Naive thymus-derived CD8-positive, alpha-beta T cell (primary cell): ENCODE measurements at regions not wholly inside any gene's neighbourhood (a gene's known extent, or its start where the extent isn't known, plus 50 kb on each side); places are given as distances from the start of the nearest gene placed in this dataset.
"Not testable (repeated sequence)": the region's sequence is repeated elsewhere in the genome, so short reads cannot be mapped to it uniquely, and the experiment has no call there.

ENCODE experiments used
- ATAC-seq, 2 donors: fragments of 150-1000 bp; cut with Tn5 transposase in 1 of 2; sonication (Bioruptor Pico), chemical (Tn5 transposase) in 1 of 2; 1 replicate in 1 of 2; 2 replicates in 1 of 2; pipeline ENCODE4 v1.10.0; 2021; ENCODE audit warnings: mild to moderate bottlenecking in 2 of 2, moderate library complexity in 2 of 2
- POLR2A ChIA-PET: fragments of 350-600 bp; sonication (Branson Sonifier 250); formaldehyde crosslinking; loops from one replicate; lab custom pipeline; 2021; ENCODE audit warnings: antibody characterized with exemption; lab: Charles Lee
- DNase-seq, 10 donors: peaks; one replicate each; pipeline versions ENCODE4 v3.0.0 to v3.0.0-alpha.2; 2020 to 2022
- H3K27ac Mint-ChIP-seq, 10 donors: one replicate each; pipeline ENCODE4 v1.8.0; 2020 to 2022; ENCODE audit warnings: mild to moderate bottlenecking in 10 of 10, mixed read lengths in 10 of 10, moderate library complexity in 4 of 10, inconsistent platforms in 1 of 10
- H3K27me3 Mint-ChIP-seq, 5 donors: one replicate each; pipeline ENCODE4 v1.8.0; 2021 to 2022; ENCODE audit warnings: mixed read lengths in 5 of 5
- H3K36me3 Mint-ChIP-seq, 3 donors: one replicate each; pipeline ENCODE4 v1.8.0; 2020 to 2022; ENCODE audit warnings: mixed read lengths in 3 of 3, mild to moderate bottlenecking in 2 of 3, inconsistent platforms in 1 of 3
- H3K4me1 Mint-ChIP-seq, 4 donors: one replicate each; pipeline ENCODE4 v1.8.0; 2021 to 2022; ENCODE audit warnings: mixed read lengths in 4 of 4
- H3K4me3 Mint-ChIP-seq, 10 donors: one replicate each; pipeline ENCODE4 v1.8.0; 2020 to 2022; ENCODE audit warnings: mild to moderate bottlenecking in 10 of 10, mixed read lengths in 10 of 10, moderate library complexity in 6 of 10, inconsistent platforms in 1 of 10
- H3K9me3 Mint-ChIP-seq, 9 donors: one replicate each; pipeline ENCODE4 v1.8.0; 2020 to 2022; ENCODE audit warnings: mixed read lengths in 9 of 9, mild to moderate bottlenecking in 3 of 9, inconsistent platforms in 1 of 9, moderate library complexity in 1 of 9

DNA sequence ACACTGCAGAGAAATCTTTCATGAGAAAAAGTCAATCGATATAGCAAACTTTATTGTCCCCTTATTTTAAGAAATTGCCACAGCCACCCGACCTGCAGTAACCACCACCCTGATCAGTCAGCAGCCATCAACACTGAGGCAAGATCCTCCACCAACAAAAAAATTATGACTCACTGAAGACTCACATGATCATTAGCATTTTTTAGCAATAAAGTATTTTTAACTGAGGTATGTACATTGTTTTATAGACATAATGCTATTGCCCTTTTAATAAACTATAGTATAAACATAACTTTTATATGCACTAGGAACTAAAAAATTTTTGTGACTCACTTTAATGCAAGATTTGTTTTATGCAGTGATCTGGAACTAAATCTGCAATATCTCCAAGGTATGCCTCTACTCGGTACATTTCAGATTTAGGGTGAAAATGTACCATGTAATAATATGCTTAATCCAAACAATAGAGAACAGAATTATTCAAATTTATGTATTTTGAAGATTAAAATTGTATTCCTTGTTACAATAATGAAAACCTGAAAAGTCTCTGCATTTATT is 79.2 kb upstream of the CEP126 start:
- no peak overlapping the region for H3K4me3 Mint-ChIP-seq
- POLR2A ChIA-PET, result no interaction called here
- no peak overlapping the region for H3K27ac Mint-ChIP-seq
- no peaks in the 10 kb centered on the region for H3K4me1 Mint-ChIP-seq
- DNase-seq (no peak), ATAC-seq (no peak)
- peaks cover 0 to 4% (median 0%) of the 10 kb centered on the region in 9 donors for H3K9me3 Mint-ChIP-seq
- H3K27me3 Mint-ChIP-seq, result peaks cover 0 to 6% (median 5%) of the 10 kb centered on the region in 5 donors
- no peaks in the 10 kb centered on the region for H3K36me3 Mint-ChIP-seq

DNA sequence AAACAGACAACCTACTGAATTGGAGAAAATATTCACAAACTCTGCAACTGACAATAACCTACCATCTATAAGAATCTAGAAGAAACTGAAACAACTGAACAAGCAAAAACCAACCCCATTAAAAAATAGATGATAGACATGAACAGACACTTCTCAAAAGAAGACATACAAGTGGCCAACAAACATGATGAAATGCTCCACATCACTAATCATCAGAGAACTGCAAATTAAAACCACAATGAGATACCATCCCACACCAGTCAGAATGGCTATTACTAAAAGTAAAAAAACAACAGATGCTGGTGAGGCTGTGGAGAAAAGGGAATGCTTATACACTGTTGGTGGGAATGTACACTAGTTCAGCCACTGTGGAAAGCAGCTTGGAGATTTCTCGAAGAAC is 84.3 kb upstream of the CEP126 start:
- DNase-seq, H3K27me3 Mint-ChIP-seq, H3K9me3 Mint-ChIP-seq, H3K36me3 Mint-ChIP-seq, H3K4me3 Mint-ChIP-seq, POLR2A ChIA-PET, ATAC-seq, H3K27ac Mint-ChIP-seq, H3K4me1 Mint-ChIP-seq: not testable (repeated sequence)

DNA sequence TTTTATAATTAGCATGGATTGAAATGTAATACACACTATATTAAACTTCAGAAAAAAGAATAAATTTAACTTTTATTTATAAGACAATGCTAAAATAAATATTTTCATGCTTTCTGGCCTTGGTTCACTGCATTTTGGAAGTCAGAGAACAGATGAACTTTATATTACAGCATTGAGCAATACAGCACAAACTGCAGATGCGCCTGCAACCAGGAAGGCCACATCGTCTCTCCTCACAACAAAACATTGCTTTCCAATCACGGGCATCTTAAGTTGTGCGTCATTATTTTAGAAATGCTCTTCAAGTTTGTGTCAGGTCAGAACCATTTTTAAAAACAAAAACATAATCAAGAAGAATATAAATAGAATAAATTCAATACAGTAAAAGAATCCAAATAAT is 89.3 kb upstream of the CEP126 start:
- Mint-ChIP-seq H3K9me3 (no peaks in the 10 kb centered on the region), H3K27ac (no peak overlapping the region), H3K27me3 (peaks cover 1 to 9% (median 4%) of the 10 kb centered on the region in 5 donors), H3K4me3 (no peak overlapping the region), H3K36me3 (no peaks in the 10 kb centered on the region), H3K4me1 (no peaks in the 10 kb centered on the region)
- POLR2A ChIA-PET, result no interaction called here
- DNase-seq, result no peak
- no peak for ATAC-seq

DNA sequence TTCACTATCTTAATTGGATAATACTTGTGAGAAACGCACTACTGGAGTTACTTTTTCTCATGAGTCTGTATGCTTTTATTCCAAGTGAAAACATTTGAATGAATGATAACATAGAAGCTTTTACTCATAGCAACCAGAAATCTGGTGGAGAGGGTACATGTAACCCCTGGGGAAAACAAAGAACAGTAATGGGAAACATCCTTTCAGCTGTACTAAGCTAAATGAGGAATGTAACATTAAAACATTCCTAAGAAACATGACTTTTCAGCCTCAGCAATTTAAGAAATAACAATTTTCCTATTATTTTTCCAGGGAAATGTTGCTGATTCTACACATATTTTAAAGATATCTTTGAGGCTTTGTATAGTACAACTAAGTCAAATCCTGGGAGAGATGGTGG is 97.2 kb upstream of the CEP126 start:
- H3K4me3 Mint-ChIP-seq, result no peak overlapping the region
- H3K27ac Mint-ChIP-seq, result no peak overlapping the region
- DNase-seq, result no peak
- POLR2A ChIA-PET, result no interaction called here
- H3K36me3 Mint-ChIP-seq, result no peaks in the 10 kb centered on the region
- ATAC-seq, result no peak
- no peaks in the 10 kb centered on the region for H3K4me1 Mint-ChIP-seq
- peaks cover 0 to 1% (median 0%) of the 10 kb centered on the region in 9 donors for H3K9me3 Mint-ChIP-seq
- H3K27me3 Mint-ChIP-seq, result peaks cover 0 to 2% (median 0%) of the 10 kb centered on the region in 5 donors

DNA sequence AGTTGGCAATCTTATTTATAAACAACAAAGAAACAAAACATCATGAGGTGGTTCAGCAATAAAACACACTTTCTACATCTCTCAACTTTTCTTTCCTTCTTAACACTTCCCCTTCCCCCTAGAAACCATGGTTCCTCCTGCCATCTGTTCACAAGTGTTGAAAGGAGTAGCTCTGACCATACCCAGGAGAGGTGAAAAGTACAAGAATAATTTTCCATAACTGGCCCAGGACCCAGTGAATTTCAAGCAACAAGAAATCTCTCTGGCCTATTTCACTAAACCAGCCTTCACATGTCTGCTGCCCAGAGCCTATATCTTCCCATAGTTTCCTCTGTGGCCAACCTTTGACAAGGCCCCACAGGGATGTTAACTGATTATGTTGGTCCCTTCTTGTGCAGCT is 98.2 kb upstream of the CEP126 start:
- H3K4me3 Mint-ChIP-seq, result no peak overlapping the region
- H3K36me3 Mint-ChIP-seq, result no peaks in the 10 kb centered on the region
- peaks cover 0 to 2% (median 0%) of the 10 kb centered on the region in 5 donors for H3K27me3 Mint-ChIP-seq
- DNase-seq, result no peak
- H3K4me1 Mint-ChIP-seq, result no peaks in the 10 kb centered on the region
- ATAC-seq, result no peak
- H3K27ac Mint-ChIP-seq, result no peak overlapping the region
- POLR2A ChIA-PET, result no interaction called here
- peaks cover 0 to 5% (median 0%) of the 10 kb centered on the region in 9 donors for H3K9me3 Mint-ChIP-seq

DNA sequence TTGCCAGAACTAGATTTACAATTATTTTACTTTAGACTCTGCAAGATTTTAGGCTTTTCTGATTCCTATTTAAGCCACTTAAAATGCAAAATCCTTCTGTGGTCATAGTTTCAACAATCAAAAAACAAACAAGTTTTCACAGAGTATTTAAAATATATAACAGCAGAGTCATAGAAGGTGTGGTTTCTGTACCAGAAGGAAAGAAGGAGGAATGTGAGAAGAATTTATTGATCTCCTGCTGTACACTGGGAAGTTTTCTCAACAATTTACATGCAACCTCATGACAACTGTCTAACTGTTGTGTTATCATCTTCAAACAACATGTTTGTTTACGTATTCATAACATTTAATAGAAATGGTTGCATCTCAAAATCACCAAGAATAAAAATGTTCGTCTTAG is 102.3 kb upstream of the CEP126 start:
- DNase-seq (no peak), ATAC-seq (no peak)
- H3K36me3 Mint-ChIP-seq, result no peaks in the 10 kb centered on the region
- H3K27ac Mint-ChIP-seq, result no peak overlapping the region
- H3K4me1 Mint-ChIP-seq, result no peaks in the 10 kb centered on the region
- H3K9me3 Mint-ChIP-seq, result peaks cover 0 to 12% (median 0%) of the 10 kb centered on the region in 9 donors
- H3K4me3 Mint-ChIP-seq, result no peak overlapping the region
- POLR2A ChIA-PET, result no interaction called here
- peaks cover 0 to 2% (median 0%) of the 10 kb centered on the region in 5 donors for H3K27me3 Mint-ChIP-seq

DNA sequence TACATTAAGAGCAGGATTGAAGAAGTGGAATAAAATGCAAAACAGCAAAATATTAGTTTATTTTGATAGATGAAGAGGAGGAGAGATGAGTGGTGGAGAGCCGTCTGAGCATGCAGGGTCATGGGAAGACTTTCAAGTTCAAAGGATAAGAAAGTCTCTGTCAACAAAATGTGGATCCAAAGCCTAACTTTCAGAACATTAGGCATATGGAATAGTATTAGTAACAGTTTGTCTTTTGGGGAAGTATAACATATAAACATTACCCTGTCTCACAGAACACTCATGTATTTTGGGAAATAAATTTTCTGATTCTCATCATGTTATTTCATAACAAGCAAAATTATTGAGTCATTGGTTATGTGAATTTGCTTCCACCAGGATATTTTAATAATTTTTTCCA is 104.3 kb upstream of the CEP126 start:
- no peaks in the 10 kb centered on the region for H3K36me3 Mint-ChIP-seq
- H3K4me1 Mint-ChIP-seq, result no peaks in the 10 kb centered on the region
- no peak overlapping the region for H3K4me3 Mint-ChIP-seq
- peaks cover 0 to 12% (median 0%) of the 10 kb centered on the region in 9 donors for H3K9me3 Mint-ChIP-seq
- POLR2A ChIA-PET, result no interaction called here
- ATAC-seq, result no peak
- DNase-seq, result no peak
- H3K27me3 Mint-ChIP-seq, result peaks cover 0 to 2% (median 0%) of the 10 kb centered on the region in 5 donors
- no peak overlapping the region for H3K27ac Mint-ChIP-seq

DNA sequence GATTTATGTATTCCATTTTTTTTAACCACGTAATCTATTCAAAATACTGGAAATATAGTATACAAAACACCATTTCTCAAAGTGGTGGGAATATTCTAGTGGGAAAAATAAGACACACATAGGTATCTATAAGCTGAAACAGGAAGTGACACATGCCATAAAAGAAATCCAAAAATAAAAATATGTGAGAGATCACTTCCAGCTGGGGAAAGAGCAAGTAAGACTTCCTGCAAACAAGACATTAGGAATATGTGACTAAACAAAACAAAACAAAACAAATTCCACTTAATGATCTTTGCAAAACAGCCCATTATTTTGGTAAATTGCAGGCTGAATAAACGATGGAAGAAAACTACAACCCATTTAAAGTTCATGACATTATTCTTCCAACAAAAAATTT is 107.3 kb upstream of the CEP126 start:
- no peak for ATAC-seq
- no peaks in the 10 kb centered on the region for H3K27me3 Mint-ChIP-seq
- H3K4me1 Mint-ChIP-seq, result no peaks in the 10 kb centered on the region
- no peaks in the 10 kb centered on the region for H3K36me3 Mint-ChIP-seq
- no peak overlapping the region for H3K4me3 Mint-ChIP-seq
- H3K27ac Mint-ChIP-seq, result no peak overlapping the region
- DNase-seq, result no peak
- POLR2A ChIA-PET, result no interaction called here
- peaks cover 0 to 12% (median under 1%) of the 10 kb centered on the region in 9 donors for H3K9me3 Mint-ChIP-seq

DNA sequence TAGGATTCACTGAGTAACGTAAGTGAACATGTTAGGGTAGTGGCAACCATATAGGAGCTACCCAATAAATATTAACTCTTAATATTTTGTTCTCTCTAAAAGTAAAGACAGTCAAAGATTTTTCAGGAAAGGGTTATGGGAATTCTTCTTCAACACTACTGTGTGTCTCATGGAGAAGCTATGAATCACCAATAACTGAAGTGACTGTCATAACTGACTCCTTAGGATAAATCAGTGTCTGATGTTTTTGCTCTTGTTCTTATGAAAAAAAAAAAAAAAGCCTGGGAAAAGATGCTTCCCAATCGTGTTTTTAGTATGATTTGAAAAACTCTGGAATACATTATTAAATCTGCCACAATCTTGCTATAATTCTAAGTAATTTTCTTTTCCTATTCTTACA is 111.2 kb upstream of the CEP126 start:
- H3K36me3 Mint-ChIP-seq, result peaks cover 0 to 5% (median 0%) of the 10 kb centered on the region in 3 donors
- POLR2A ChIA-PET, result no interaction called here
- H3K27me3 Mint-ChIP-seq, result peaks cover 0 to 11% (median 0%) of the 10 kb centered on the region in 5 donors
- ATAC-seq, result no peak
- no peak overlapping the region for H3K4me3 Mint-ChIP-seq
- H3K27ac Mint-ChIP-seq, result no peak overlapping the region
- H3K9me3 Mint-ChIP-seq, result peaks cover 0 to 17% (median 7%) of the 10 kb centered on the region in 9 donors
- H3K4me1 Mint-ChIP-seq, result no peaks in the 10 kb centered on the region
- no peak for DNase-seq

DNA sequence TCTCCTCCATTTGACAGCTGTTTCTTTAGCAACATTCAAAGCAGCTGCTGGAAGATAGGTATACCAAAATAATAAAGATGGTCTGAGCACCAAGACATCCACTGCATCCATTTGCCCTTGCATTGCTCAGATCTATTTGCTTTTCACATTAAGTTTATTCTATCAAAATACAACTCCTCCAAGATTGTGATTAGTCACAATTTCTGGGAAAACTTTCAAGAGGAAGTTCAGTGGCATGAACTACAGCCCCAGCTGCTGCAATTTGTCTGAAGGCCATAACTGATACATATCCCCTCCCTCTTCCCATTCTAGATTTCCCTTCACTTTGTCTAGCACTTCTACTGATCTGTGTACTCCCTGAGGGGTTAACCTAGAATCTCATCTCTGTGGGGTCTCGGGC is 117.5 kb upstream of the CEP126 start:
- H3K9me3 Mint-ChIP-seq, result peaks cover 0 to 15% (median 7%) of the 10 kb centered on the region in 9 donors

DNA sequence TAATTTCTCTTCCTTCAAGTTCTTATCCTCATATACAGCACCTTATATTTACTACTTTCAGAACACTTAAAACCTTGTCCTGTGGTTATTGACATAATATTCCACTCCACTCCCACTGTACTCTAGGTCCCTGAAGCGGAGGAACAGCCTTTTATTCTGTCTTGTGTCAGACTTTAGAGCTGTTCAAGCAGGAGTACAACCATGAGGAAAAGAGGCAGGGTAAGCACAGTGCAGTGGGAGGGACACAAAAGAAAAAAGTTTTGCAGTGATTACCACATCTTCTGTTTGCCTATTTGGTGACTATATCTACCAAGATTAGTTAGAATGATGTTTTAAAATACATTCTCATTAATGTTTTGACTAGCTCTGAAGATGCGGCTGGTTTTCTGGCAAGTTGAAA is 122.0 kb upstream of the CEP126 start:
- Mint-ChIP-seq H3K4me1 (no peaks in the 10 kb centered on the region), H3K9me3 (peaks cover 0 to 3% (median 0%) of the 10 kb centered on the region in 9 donors), H3K27ac (no peak overlapping the region), H3K4me3 (no peak overlapping the region), H3K27me3 (peaks cover 0 to 16% (median 7%) of the 10 kb centered on the region in 5 donors), H3K36me3 (no peaks in the 10 kb centered on the region)
- ATAC-seq (no peak), DNase-seq (no peak)
- POLR2A ChIA-PET, result interaction anchor here (0.7 kb wide), 1 partner anchor 41 kb away, joined by 4 read pairs; no protein-coding TSS in a partner anchor

More for the DNA sequence above, 117.5 kb upstream of the CEP126 start:
- no peak overlapping the region for H3K4me3 Mint-ChIP-seq
- H3K36me3 Mint-ChIP-seq, result peaks cover 0 to 5% (median 0%) of the 10 kb centered on the region in 3 donors
- peaks cover 0 to 22% (median 3%) of the 10 kb centered on the region in 5 donors for H3K27me3 Mint-ChIP-seq
- H3K4me1 Mint-ChIP-seq, result no peaks in the 10 kb centered on the region
- POLR2A ChIA-PET, result no interaction called here
- no peak for ATAC-seq
- DNase-seq, result no peak
- H3K27ac Mint-ChIP-seq, result no peak overlapping the region

DNA sequence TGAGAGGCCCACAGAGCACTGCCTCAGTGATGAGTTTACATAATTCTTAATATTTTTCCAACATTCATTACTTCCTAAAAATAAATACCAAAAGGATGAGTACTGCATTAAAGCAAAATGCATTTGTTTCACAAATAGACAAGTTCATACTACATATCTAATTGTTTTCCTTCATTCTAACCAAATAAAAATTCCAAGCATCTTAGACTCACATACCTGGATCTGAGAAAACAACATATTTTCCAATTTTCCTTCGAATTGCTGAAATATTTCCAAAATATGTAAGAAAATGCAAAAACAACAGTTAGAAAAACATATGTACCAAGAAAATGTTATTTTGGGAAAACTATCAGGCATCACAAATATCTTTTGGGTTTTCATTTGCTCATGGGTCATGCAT is 127.9 kb upstream of the CEP126 start:
- no peak for ATAC-seq
- peaks cover 0 to 26% (median 11%) of the 10 kb centered on the region in 9 donors for H3K9me3 Mint-ChIP-seq
- no peak for DNase-seq
- no peaks in the 10 kb centered on the region for H3K4me1 Mint-ChIP-seq
- POLR2A ChIA-PET, result no interaction called here
- H3K36me3 Mint-ChIP-seq, result peaks cover 0 to 5% (median 0%) of the 10 kb centered on the region in 3 donors
- H3K27me3 Mint-ChIP-seq, result peaks cover 0 to 9% (median 3%) of the 10 kb centered on the region in 5 donors
- H3K4me3 Mint-ChIP-seq, result no peak overlapping the region
- no peak overlapping the region for H3K27ac Mint-ChIP-seq

DNA sequence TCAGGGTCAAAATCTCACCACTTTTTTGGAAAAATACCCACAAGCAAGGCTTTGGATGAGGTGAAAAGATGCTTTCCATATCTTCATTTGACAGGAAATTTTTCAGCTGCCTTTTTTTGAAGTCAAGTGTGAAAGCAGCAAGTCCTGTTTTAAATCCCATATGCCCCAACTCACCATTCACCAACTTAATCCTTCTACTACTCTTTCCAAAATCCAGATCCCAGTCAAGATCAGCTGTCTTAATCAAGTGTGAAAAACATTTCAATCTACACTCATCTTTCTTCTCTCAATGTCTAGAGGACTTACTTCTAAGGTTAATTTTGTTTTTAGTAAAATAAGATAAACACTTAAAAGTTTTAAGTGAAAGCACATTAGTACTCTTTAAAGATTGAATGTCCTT is 128.4 kb upstream of the CEP126 start:
- POLR2A ChIA-PET, result no interaction called here
- H3K27me3 Mint-ChIP-seq, result peaks cover 0 to 9% (median 3%) of the 10 kb centered on the region in 5 donors
- no peak for DNase-seq
- no peak overlapping the region for H3K4me3 Mint-ChIP-seq
- ATAC-seq, result no peak
- H3K36me3 Mint-ChIP-seq, result peaks cover 0 to 5% (median 0%) of the 10 kb centered on the region in 3 donors
- H3K4me1 Mint-ChIP-seq, result no peaks in the 10 kb centered on the region
- peaks cover 0 to 27% (median 11%) of the 10 kb centered on the region in 9 donors for H3K9me3 Mint-ChIP-seq
- H3K27ac Mint-ChIP-seq, result no peak overlapping the region

DNA sequence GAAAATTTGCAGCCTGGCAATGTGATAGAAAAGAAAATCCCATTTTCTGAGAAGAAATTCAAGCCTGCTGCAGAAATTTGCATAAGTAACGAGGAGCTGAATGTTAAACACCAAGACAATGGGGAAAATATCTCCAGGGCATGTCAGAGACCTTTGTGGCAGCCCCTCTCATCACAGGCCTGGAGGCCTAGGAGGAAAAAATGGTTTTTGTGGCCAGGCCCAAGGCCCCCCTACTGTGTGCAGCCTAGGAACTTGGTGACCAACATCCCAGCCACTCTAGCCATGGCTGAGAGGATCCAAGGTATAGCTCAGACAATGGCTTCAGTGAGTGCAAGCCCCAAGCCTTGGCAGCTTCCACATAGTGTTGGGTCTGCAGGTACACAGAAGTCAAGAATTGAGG is 135.6 kb upstream of the CEP126 start:
- H3K27me3 Mint-ChIP-seq, H3K27ac Mint-ChIP-seq, POLR2A ChIA-PET, DNase-seq, H3K4me3 Mint-ChIP-seq, ATAC-seq, H3K4me1 Mint-ChIP-seq: not testable (repeated sequence)
- H3K36me3 Mint-ChIP-seq, result peaks cover 0 to 11% (median 0%) of the 10 kb centered on the region in 3 donors
- H3K9me3 Mint-ChIP-seq, result peaks cover 0 to 49% (median 21%) of the 10 kb centered on the region in 9 donors
